Bronchial epithelial cell (primary cell): ENCODE measurements at regions not wholly inside any gene's neighbourhood (a gene's known extent, or its start where the extent isn't known, plus 50 kb on each side); places are given as distances from the start of the nearest gene placed in this dataset.
A peak's percentile ranks its signal among the peaks of the same experiment; 100 is the strongest.

Experiments
- DNase-seq: peaks from one replicate; pipeline ENCODE4 v3.0.0-alpha.2; 2010; ENCODE audit warnings: low read depth
- FAIRE-seq: peaks from 2 replicates; lab custom pipeline; 2011; peaks lifted over from hg19 to GRCh38; lab: Jason Lieb, UNC
- H3K27me3 ChIP-seq: 2 replicates; pipeline ENCODE4 v1.5.1; 2011; ENCODE audit warnings: low read length; ENCODE audit not compliant: control insufficient read depth, insufficient read depth
- H3K36me3 ChIP-seq: 2 replicates; pipeline ENCODE4 v1.5.1; 2011; ENCODE audit warnings: low read length; ENCODE audit not compliant: control insufficient read depth, insufficient read depth
- H3K4me3 ChIP-seq: 2 replicates; pipeline ENCODE4 v1.5.1; 2011; ENCODE audit warnings: mild to moderate bottlenecking, low read depth, low read length, control low read depth
- CTCF ChIP-seq: IDR thresholded peaks from 2 replicates; pipeline ENCODE4 v1.5.1; 2011; ENCODE audit warnings: mild to moderate bottlenecking, moderate library complexity, low read length, control low read depth, inconsistent platforms; ENCODE audit not compliant: insufficient read depth, severe bottlenecking

GRCh38 chr7:17134786-17135185 is 163.7 kb upstream of the AHR start:
- no peak for DNase-seq
- no peak for FAIRE-seq
- no peak overlapping the region for H3K4me3 ChIP-seq
- H3K27me3 ChIP-seq, result no peaks in the 10 kb centered on the region
- no peak for TF ChIP-seq CTCF
- no peaks in the 10 kb centered on the region for H3K36me3 ChIP-seq

- FAIRE-seq, result no peak
- H3K36me3 ChIP-seq, result no peaks in the 10 kb centered on the region
Measured at GRCh38 chr7:17136126-17136525, 162.3 kb upstream of the AHR start.

GRCh38 chr7:17139081-17139480 is 159.4 kb upstream of the AHR start:
- H3K27me3 ChIP-seq, result no peaks in the 10 kb centered on the region
- DNase-seq (no peak), FAIRE-seq (no peak)
- TF ChIP-seq CTCF, result no peak
- H3K4me3 ChIP-seq, result no peak overlapping the region
- no peaks in the 10 kb centered on the region for H3K36me3 ChIP-seq

More at GRCh38 chr7:17136126-17136525, 162.3 kb upstream of the AHR start:
- Histone ChIP-seq H3K27me3 (no peaks in the 10 kb centered on the region), H3K4me3 (no peak overlapping the region)
- DNase-seq, result no peak
- no peak for TF ChIP-seq CTCF

- no peak for FAIRE-seq
- DNase-seq, result peak; percentile 64
- TF ChIP-seq CTCF, result no peak
- Histone ChIP-seq H3K36me3 (no peaks in the 10 kb centered on the region), H3K4me3 (no peak overlapping the region), H3K27me3 (no peaks in the 10 kb centered on the region)
Measured at GRCh38 chr7:17140406-17140805, 158.0 kb upstream of the AHR start.

- no peak for TF ChIP-seq CTCF
- DNase-seq (peak; percentile 58), FAIRE-seq (no peak)
- no peaks in the 10 kb centered on the region for H3K27me3 ChIP-seq
- H3K36me3 ChIP-seq, result no peaks in the 10 kb centered on the region
- no peak overlapping the region for H3K4me3 ChIP-seq
Measured at GRCh38 chr7:17142831-17143541, 155.5 kb upstream of the AHR start.

GRCh38 chr7:17144322-17144721 is 154.1 kb upstream of the AHR start:
- no peaks in the 10 kb centered on the region for H3K27me3 ChIP-seq
- no peak for TF ChIP-seq CTCF
- H3K36me3 ChIP-seq, result no peaks in the 10 kb centered on the region
- H3K4me3 ChIP-seq, result no peak overlapping the region
- DNase-seq (peak; percentile 55), FAIRE-seq (no peak)
